GM19328 (cell line): ENCODE measurements at regions not wholly inside any gene's neighbourhood (a gene's known extent, or its start where the extent isn't known, plus 50 kb on each side); places are given as distances from the start of the nearest gene placed in this dataset.
"Not testable (repeated sequence)": the region's sequence is repeated elsewhere in the genome, so short reads cannot be mapped to it uniquely, and the experiment has no call there.

Source experiments
- ATAC-seq: cut with Tn5 transposase; IDR thresholded peaks from one replicate; pipeline ENCODE4 v1.9.1; 2021; ENCODE audit warnings: mild to moderate bottlenecking, moderate library complexity; ENCODE audit not compliant: unreplicated experiment

DNA sequence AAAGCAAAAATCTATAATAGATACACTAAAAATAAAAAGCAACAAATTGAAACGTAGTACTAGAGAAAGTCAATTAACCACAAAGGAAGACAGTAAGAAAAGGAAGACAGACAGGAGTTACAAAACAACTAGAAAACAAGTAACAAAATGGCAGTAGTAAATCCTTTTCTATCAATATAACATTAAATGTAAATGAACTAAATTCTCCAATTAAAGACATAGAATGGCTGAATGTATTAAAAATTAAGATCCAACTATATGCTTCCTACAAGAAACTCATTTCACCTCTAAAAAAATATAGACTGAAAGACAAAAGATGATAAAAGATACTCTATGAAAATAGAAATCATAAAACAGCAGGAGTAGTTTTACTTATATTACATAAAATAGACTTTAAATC lies 79.1 kb downstream of the CTH start:
- no peak for ATAC-seq

DNA sequence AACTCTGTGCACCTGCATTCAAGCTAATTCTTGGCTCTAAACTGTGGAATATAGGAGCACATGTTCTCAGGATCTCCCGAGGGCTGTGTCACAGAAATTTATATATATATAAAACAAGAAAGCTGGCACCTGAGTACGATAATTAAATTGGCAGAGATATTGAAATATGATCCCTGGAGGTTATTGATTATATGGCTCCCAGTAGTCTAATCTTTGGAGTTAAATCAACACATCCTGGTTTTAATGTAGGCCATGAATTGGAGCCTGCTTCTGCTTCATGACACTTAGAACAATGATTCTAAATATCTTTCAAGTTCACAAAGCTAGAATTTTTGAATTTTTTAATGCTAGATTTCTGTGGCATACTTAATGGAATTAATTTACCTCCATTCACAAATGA lies 84.3 kb downstream of the CTH start:
- no peak for ATAC-seq

DNA sequence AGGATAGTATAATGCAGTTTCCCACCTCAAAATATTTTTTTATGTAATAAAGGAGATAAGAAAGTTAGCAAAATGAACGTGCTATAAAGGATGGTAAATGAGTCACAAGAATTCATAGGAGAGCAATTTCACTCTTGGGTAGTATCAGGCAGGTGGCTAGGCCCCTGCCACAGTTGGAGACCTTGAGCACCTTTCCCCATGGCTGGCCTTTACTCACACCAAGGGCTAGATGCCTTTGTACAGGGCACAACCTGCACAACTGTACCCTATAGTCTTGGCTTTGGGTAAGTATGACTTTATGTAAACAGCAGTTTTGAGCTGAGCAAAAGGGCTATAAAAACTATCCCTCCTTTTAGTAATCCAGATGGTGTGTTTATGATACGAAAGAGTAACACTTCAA lies 85.1 kb downstream of the CTH start:
- no peak for ATAC-seq

DNA sequence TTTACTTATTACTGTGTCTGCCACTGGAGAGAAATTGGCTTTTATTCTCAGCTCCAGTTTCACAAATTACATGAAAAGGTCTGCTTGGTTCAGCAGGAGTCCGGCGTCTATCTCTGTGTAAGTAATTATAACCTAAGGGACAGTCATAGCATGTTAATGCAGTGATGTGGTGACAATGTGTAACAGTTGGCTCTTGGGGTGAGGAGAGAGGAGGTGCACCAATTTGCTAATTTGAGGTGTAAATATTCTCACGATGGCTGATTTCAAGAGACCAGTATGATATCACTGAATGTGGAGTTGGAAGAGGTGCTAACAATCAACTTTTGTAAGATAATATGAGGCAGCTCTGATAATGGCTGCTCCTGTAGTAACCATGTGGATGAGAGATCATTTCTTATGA lies 86.1 kb downstream of the CTH start:
- ATAC-seq, result no peak

DNA sequence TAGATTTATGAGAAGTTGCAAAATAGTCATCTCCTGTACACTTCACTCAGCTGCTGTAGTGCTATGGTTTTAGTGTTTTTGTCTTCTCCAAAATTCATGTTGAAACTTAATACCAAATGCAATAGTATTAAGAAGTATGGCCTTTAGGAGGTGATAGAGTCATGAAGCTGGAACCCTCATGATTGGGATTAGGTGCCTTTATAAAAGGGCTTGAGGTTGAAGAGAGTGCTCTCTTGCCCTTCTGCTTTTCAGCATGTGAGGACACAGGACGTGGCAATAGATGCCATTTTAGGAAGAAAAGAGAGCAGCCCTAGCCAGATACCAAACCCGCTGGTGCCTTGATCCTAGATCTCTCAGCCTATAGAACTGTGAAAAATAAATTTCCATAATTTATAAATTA lies 87.6 kb downstream of the CTH start:
- no peak for ATAC-seq

DNA sequence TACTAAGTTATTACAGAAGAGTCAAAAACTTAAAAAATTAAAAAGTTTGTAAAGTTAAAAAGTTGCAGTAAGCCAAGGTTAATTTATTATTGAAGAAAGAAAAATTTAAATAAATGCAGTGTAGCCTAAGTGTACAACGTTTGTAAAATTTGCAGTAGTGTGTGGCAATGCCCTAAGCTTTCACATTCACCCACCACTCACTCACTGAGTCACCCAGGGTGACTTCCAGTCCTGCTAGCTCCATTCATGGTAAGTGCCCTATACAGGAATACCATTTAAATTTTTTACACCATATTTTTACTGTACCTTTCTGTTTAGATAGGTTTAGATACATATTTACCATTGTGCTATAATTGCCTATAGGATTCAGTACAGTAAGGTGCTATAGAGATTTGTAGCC lies 88.6 kb downstream of the CTH start:
- no peak for ATAC-seq

DNA sequence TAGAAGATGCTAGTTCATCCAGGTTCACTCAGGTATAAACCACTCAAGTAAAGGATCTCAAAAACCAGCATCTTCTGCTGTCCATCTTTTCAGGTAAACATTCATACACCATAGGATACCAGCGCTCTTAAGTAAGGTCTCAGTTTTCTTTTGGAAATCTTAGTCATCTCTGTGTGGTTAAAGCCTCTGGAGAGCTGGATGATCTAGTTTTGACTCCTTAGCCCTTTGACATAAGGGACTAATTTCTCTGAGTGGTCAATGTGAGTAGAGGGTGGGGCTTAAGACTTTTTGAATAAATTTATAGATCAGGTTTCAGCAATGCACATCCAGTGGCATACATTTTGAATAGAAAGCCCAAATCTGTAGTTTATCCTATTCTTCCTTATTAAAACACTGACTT lies 92.3 kb downstream of the CTH start:
- no peak for ATAC-seq

DNA sequence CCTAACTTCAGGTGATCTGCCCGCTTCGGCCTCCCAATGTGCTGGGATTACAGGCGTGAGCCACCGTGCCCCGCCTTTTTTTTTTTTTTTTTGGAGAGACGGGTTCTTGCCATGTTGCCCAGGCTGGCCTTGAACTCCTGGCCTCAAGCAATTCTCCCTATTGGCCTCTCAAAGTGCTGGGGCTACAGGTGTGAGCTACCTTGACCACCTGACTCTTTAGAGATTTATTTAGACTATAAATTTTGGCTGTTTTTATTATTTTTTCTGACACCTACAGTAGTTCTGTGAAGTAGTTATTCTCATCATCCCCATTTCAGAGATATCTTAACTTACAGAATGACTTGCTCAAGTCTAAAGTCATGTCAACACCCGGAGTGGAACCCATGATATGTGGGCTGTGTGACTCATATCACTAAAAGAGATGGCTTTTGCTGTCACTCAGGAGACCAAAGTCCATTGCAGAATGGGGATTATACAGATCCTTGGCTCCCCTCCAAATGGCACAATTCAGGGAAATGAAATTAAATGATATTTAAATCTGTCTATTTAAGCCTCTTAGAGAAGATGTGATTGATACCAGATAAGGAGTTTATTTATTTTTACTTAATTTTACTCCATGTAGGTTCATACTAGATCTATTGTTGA lies 93.2 kb downstream of the CTH start:
- ATAC-seq, result peak; percentile 87

DNA sequence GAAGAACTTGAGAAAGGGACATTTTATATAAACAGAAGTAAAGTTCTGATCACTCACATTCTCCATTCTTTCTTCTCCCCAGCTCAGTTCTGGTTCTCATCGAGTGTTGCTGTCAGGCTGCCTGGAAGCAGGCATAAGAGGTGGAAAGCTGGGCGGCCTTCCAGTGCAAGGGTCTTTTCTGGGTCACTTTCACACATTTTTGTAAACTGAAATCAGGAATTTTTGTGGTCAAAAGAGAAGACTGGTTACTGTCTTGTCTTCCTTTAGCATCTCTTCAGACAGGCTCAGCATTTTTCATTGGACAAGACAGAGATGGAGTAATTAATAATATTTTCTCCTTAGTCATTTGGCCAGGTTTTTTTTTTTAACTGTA lies 93.7 kb downstream of the CTH start:
- ATAC-seq, result peak; percentile 3

DNA sequence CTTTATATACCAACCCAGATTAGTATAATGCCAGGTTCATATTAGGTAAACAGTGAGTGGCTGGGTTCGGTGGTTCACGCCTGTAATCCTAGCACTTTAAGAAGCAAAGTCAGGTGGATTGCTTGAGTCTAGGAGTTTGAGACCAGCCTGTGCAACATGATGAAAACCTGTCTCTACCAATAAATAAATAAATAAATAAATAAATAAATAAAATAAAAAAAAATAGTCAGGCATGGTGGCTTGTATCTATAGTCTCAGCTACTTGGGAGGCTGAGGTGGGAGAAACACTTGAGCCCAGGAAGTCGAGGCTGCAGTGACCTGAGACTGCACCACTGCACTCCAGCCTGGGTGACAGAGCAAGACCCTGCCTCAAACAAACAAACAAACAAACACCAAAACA lies 96.9 kb downstream of the CTH start:
- not testable (repeated sequence) for ATAC-seq

DNA sequence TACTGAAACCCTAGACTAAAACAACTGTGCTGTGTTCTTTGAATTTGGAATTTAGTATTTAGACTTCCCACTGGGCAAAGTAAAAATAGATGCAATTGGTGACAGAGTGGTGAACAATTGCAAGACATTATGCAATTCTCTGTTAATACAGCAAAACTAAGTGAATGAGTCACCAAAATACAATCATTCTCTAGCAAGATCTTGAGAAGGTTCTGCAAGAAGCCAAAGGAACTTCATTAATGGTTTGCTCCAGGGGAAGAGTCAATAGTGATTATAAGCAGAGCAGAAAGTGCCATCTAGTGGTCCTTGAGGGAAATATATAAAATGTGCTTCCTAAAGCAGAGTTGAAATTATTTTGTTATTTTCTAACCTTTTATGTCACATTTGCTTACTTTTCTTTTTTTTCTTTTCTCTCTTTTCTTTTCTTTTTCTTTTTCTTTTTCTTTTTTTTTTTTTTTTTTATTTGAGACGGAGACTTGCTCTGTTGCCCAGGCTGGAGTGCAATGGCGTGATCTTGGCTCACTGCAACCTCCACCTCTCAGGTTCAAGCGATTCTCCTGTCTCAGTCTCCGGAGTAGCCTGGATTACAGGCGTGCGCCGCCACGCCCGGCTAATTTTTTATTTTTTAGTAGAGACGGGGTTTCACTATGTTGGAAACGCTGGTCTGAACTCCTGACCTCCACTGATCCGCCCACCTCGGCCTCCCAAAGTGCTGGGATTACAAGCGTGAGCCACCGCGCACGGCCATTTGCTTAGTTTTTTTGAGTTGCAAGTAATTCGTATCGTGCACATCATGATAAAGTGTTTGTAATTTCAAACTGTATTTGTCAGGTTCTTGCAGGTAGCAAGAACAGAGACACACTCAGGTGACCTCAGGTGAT lies 99.2 kb downstream of the CTH start:
- peak; percentile 80 for ATAC-seq

DNA sequence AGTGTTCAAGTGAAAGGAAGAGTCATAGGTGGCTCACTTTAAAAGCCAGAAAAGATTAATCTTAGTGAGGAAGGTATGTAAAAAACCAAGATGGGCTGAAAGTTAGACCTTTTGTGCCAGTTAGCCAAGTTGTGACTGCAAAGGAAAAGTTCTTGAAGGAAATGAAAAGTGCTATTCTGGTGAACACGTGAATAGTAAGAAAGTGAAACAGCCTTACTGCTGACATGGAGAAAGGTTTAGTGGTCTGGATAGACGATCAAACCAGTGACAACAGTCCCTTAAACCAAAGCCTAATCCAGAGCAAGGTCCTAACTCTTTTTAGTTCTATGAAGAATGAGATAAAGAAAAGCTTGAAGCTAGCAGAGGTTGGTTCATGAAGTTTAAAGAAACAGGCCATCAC lies 106.4 kb downstream of the CTH start:
- peak; percentile 46 for ATAC-seq

DNA sequence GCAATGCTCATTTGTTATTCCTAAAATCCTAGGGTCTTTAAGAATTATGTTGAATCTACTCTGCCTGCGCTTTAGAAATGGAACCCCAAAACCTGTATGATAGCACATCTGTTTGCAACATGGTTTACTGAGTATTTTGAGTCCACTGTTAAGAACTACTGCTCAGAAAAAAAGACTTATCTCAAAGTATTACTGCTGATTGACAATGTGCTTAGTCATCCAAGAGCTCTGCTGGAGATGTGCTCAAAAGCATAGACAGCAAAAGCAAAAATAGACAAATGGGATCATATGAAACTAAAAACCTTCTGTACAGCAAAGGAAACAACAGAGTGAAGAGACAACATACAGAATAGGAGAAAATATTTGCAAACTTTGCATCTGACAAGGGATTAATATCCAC lies 107.0 kb downstream of the CTH start:
- ATAC-seq, result peak; percentile 29

DNA sequence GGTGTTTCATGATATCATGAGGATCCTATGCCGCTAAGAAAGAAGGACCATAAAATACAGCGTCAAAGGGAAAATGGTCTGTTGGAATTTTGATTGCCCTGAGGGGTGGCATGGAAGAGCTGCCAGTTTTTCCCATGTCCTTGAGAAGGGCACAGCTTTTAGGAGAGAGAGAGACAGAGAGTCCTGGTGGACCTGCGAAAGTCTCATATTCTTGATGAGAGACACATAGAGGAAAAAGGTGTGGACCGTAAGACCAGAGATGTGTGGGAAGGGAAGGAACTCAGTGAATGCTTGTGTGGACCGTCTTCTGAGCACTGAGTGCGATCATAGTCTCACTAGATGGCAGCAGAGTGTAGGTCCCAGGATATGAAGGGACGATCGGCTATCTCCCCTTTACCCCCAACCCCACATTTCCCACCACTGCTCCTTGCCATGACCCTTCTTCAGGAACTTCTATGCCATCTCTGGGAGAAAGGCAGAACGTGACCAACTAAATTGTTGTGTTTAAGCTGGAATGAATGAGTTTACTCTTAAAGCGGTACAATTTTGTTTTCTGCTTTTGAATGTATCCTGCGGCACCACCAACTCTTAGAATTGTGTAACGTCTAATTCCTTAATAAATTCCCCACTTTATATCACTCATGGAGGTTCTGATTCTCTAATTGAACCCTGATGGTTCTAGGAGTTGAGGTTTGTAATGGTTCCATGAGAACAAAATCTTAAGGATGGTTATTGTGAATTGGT lies 117.7 kb downstream of the CTH start:
- ATAC-seq, result no peak

DNA sequence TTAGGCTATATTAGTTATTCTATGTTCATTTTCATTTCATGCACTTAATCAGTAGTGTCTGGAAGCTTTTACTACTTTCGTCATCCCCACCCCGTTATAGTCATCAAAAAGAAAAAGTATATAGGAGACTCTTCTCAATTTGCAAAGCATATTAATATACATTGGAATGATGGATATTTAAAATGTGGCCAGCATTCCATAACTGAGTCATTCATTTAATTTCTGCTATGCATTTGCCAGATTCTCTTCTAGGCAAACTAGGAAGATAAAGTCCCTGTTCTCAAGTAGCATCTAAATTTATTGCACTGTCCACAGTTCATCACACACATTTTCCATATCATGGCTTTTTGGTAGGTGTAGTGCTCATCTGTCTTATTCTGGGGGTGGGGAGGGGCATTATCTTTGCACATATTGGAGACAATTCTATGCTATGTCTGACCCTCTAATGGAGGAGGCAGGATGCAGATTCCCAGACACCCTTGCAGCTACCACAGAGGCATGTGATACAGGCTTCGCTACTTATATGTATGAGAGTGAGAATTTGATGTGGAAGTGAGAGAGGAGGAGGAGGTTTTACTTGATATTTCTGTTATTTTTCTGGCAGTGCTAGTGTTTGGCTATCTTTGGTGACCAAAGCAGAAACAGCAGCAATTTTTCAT lies 125.8 kb downstream of the CTH start:
- ATAC-seq, result no peak

DNA sequence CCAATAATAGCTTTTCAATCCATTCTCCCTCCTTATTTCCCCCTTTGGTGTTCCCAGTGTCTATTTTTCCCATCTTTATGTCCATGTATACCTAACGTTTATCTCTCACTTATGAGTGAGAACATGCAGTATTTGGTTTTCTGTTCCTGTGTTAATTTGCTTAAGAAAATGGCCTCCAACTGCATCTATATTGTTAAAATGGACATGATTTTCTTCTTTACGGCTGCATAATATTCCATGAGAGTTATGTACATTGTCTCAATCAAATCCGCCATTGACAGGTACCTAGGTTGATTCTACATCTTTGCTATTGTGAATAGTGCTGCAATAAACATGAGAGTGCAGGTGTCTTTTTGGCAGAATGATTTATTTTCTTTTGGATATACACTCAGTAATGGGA lies 126.7 kb downstream of the CTH start:
- ATAC-seq, result no peak

DNA sequence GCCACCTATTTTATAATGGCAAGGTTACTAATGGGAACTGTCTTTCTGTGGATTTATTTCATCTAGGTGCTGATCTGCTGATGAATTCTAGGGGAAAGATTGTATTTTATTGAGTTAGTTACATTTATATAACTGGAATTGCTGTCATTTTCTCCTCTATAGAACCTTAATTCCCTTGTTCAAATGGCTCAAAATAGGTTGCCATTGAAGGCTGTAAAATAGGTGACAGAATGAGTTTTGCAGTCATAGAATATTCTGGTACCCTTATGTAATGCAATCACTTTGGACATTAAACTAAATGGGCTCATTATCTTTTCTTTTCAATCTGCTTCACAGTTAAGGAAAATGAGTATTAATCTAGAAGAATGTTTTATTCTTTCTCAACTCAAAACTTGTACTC lies 131.0 kb downstream of the CTH start:
- no peak for ATAC-seq

DNA sequence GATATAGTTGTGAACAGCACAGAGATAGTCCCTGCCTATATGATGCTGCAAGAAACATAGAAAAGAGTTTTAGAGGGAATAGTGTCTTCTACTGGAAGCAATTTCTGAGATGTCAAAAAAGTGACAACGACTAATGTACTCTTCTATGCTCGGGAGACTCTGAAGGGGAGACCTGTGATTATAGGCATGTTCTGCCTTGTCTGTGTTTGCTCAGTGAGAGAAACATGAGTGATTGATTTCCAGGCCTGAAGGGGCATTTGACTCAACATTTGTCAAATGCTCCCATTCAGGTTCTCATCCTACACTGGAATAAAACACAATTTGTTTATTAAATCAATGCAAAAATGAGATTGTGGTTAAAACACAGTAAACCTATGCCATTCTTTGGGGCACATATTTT lies 131.8 kb downstream of the CTH start:
- no peak for ATAC-seq

DNA sequence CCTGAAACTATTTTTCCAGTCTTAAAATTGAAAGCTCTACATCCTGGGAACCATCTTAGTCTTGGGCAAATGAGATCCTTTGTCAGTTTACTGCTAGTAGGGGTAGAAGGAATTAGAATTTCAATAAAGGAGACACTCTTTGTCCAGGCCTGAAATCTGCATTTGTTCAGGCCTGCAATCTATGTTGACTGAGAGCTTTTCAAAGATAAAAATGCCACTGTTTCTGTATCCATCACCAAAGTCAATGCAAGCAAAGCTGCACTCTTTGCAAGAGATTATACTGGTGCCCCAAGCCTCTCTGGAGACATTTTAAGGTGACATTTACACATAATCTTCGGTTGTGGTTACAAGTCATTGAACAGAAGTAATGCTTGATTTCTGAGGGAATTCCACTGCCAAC lies 135.7 kb downstream of the CTH start:
- ATAC-seq, result no peak

DNA sequence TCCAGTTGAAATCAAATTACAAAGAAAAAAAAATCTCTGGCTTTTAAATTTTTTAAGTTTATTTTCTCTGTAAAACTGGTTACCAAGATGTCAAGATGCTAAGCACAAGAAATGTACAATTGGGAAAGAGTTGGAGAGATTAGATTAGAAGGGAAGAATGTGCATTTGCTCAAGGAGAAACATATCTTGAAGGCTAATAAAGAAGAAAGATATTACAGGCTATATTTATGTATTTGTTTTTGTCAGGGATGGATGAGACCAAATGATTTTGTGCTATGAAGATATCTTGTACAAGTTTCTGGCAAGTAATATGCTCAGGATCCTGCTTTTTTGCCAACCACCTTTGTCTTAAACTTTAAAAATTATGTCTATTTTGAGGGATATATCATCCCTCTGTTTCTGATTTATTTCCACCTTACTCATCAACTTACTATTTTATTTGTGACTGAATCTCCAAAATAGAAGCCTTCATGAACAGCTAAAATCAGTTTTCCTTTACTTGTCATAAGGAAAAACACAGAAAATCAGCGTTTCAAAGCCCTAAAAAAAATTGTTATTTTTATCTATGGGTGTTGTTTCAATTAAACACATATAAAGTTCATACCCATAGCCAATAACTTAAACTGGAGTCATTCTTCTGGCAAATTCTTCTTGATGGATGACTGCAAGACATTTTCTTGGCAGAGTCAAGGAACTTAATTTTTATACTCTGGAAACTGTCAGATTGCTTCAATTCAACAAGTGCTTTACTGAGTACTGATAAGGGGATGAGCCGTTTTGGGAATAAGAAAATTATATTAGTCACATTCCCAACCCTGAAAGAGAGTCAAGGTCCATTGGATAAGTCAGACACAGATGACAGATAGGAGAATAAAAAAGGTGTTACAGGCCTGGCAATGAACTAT lies 141.8 kb downstream of the CTH start:
- ATAC-seq, result no peak
